Esophagus muscularis mucosa (tissue), 3 donors: ENCODE measurements at regions not wholly inside any gene's neighbourhood (a gene's known extent, or its start where the extent isn't known, plus 50 kb on each side); places are given as distances from the start of the nearest gene placed in this dataset.

Source experiments
- POLR2A ChIP-seq: fragments of 450-650 bp; IDR thresholded peaks from one replicate; pipeline ENCODE4 v1.6.1; 2017; ENCODE audit warnings: antibody characterized with exemption, moderate library complexity, mild to moderate bottlenecking, low read depth
- TF ChIP-seq, protein P1 (sequence below), 3 experiments: fragments of 200-600 bp in 2 of 3; fragments of 450-650 bp in 1 of 3; sonication (generic) in 2 of 3; IDR thresholded peaks; one replicate each; pipeline ENCODE4 v1.5.1; 2017 to 2019; ENCODE audit warnings: antibody characterized with exemption in 3 of 3, mild to moderate bottlenecking in 2 of 3, moderate library complexity in 1 of 3

DNA sequence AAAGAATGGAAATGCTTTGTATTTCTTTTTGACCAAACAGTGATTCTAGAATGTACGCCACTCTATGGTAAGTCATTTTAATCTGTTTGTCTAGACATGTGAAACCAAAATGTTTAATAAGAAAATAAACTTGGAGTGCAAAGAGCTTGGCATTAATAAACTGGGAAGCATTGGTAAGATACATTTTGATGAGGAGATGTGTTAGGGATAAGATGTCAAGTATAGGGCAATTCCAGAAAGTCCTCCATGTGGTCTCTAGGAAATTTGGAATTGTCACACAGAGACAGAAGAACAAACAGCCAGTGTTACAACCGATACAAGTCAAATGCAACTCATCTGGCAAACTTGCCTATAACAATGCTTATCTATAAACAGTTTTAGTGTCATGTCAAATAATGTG is 410.7 kb upstream of the SEMA3A start:
- TF ChIP-seq, protein P1, sequence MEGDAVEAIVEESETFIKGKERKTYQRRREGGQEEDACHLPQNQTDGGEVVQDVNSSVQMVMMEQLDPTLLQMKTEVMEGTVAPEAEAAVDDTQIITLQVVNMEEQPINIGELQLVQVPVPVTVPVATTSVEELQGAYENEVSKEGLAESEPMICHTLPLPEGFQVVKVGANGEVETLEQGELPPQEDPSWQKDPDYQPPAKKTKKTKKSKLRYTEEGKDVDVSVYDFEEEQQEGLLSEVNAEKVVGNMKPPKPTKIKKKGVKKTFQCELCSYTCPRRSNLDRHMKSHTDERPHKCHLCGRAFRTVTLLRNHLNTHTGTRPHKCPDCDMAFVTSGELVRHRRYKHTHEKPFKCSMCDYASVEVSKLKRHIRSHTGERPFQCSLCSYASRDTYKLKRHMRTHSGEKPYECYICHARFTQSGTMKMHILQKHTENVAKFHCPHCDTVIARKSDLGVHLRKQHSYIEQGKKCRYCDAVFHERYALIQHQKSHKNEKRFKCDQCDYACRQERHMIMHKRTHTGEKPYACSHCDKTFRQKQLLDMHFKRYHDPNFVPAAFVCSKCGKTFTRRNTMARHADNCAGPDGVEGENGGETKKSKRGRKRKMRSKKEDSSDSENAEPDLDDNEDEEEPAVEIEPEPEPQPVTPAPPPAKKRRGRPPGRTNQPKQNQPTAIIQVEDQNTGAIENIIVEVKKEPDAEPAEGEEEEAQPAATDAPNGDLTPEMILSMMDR (IDR thresholded peaks at IDR 0.05), result no peak
- no peak for TF ChIP-seq POLR2A
